ENCODE measurements at regions not wholly inside any gene's neighbourhood (a gene's known extent, or its start where the extent isn't known, plus 50 kb on each side); places are given as distances from the start of the nearest gene placed in this dataset.

DNA sequence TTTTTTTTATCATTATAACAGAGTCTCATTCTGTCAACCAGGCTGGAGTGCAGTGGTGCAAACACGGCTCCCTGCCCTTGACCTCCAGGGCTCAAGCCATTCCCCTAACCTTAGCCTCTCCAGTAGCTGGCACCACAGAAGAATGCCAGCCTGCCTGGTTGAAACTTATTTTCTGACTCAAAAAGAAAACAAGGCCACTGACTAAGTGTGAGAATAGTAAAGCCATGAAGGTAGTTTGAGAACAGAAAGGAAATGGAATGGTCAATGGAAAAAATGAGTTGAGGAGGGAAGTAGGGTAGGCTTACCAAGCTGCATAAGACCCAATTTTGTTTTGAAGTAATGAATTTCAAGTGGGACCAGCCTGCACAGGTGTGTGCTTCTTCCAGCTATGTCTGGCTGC lies 82.8 kb upstream of the RORB start:
- TF ChIP-seq, protein P1, sequence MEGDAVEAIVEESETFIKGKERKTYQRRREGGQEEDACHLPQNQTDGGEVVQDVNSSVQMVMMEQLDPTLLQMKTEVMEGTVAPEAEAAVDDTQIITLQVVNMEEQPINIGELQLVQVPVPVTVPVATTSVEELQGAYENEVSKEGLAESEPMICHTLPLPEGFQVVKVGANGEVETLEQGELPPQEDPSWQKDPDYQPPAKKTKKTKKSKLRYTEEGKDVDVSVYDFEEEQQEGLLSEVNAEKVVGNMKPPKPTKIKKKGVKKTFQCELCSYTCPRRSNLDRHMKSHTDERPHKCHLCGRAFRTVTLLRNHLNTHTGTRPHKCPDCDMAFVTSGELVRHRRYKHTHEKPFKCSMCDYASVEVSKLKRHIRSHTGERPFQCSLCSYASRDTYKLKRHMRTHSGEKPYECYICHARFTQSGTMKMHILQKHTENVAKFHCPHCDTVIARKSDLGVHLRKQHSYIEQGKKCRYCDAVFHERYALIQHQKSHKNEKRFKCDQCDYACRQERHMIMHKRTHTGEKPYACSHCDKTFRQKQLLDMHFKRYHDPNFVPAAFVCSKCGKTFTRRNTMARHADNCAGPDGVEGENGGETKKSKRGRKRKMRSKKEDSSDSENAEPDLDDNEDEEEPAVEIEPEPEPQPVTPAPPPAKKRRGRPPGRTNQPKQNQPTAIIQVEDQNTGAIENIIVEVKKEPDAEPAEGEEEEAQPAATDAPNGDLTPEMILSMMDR (IDR thresholded peaks at IDR 0.05): no peak
- TF ChIP-seq EZH2phosphoT487 (IDR thresholded peaks at IDR 0.05) (no peak), EZH2 (IDR thresholded peaks at IDR 0.05) (no peak)
